IPS DF 4.7 (cell line): ENCODE measurements at regions not wholly inside any gene's neighbourhood (a gene's known extent, or its start where the extent isn't known, plus 50 kb on each side); places are given as distances from the start of the nearest gene placed in this dataset.

Experiments used
- DNase-seq: peaks from one replicate; pipeline ENCODE4 v3.0.0-alpha.2; 2013; ENCODE audit warnings: low spot score; ENCODE audit errors: extremely low read depth

GRCh38 chr14:40197344-40197743, 765.1 kb upstream of the FBXO33 start:
- no peak for DNase-seq

GRCh38 chr14:40188006-40188405, 755.8 kb upstream of the FBXO33 start:
- DNase-seq, result no peak

GRCh38 chr14:40164083-40164482, 731.9 kb upstream of the FBXO33 start:
- DNase-seq, result no peak

- DNase-seq, result no peak
Measured at GRCh38 chr14:40139657-40140056, 707.4 kb upstream of the FBXO33 start.

GRCh38 chr14:40133463-40133862, 701.2 kb upstream of the FBXO33 start:
- no peak for DNase-seq

GRCh38 chr14:40129159-40129558, 696.9 kb upstream of the FBXO33 start:
- DNase-seq, result no peak

GRCh38 chr14:40123816-40124215, 691.6 kb upstream of the FBXO33 start:
- no peak for DNase-seq

GRCh38 chr14:40122968-40123648, 690.9 kb upstream of the FBXO33 start:
- DNase-seq, result no peak

- DNase-seq, result no peak
Measured at GRCh38 chr14:40119765-40120164, 687.5 kb upstream of the FBXO33 start.

GRCh38 chr14:40119321-40119720, 687.1 kb upstream of the FBXO33 start:
- DNase-seq, result no peak

GRCh38 chr14:40115583-40115982, 683.4 kb upstream of the FBXO33 start:
- DNase-seq, result no peak

- DNase-seq, result no peak
Measured at GRCh38 chr14:40113671-40114070, 681.4 kb upstream of the FBXO33 start.

- DNase-seq, result no peak
Measured at GRCh38 chr14:40100544-40101196, 668.4 kb upstream of the FBXO33 start.

GRCh38 chr14:40099316-40099715, 667.1 kb upstream of the FBXO33 start:
- no peak for DNase-seq

- DNase-seq, result no peak
Measured at GRCh38 chr14:40098468-40098867, 666.2 kb upstream of the FBXO33 start.

- no peak for DNase-seq
Measured at GRCh38 chr14:40096968-40097367, 664.7 kb upstream of the FBXO33 start.

- no peak for DNase-seq
Measured at GRCh38 chr14:40093800-40094199, 661.6 kb upstream of the FBXO33 start.

GRCh38 chr14:40074169-40074568, 641.9 kb upstream of the FBXO33 start:
- DNase-seq, result no peak

GRCh38 chr14:40072175-40072574, 639.9 kb upstream of the FBXO33 start:
- DNase-seq, result no peak

- DNase-seq, result no peak
Measured at GRCh38 chr14:40058901-40059897, 627.0 kb upstream of the FBXO33 start.

- DNase-seq, result no peak
Measured at GRCh38 chr14:40053416-40053815, 621.2 kb upstream of the FBXO33 start.

- DNase-seq, result no peak
Measured at GRCh38 chr14:40028991-40029390, 596.8 kb upstream of the FBXO33 start.
